HG03354 (cell line): ENCODE measurements at regions not wholly inside any gene's neighbourhood (a gene's known extent, or its start where the extent isn't known, plus 50 kb on each side); places are given as distances from the start of the nearest gene placed in this dataset.

ENCODE experiments used
- ATAC-seq: cut with Tn5 transposase; IDR thresholded peaks from one replicate; pipeline ENCODE4 v1.9.1; 2021; ENCODE audit warnings: mild to moderate bottlenecking; ENCODE audit not compliant: unreplicated experiment, poor library complexity, severe bottlenecking

GRCh38 chr1:36652011-36652410 is 169.3 kb upstream of the CSF3R start:
- no peak for ATAC-seq

GRCh38 chr1:36651176-36651910 is 168.6 kb upstream of the CSF3R start:
- ATAC-seq, result no peak

GRCh38 chr1:36650200-36651065 is 167.7 kb upstream of the CSF3R start:
- ATAC-seq, result no peak

- no peak for ATAC-seq
These were observed 163.2 kb upstream of the CSF3R start for GRCh38 chr1:36645867-36646266.

- ATAC-seq, result no peak
These were observed 161.8 kb upstream of the CSF3R start for GRCh38 chr1:36644556-36644955.

- ATAC-seq, result no peak
These were observed 160.9 kb upstream of the CSF3R start for GRCh38 chr1:36643371-36644270.

GRCh38 chr1:36642802-36643201 is 160.1 kb upstream of the CSF3R start:
- no peak for ATAC-seq

GRCh38 chr1:36641776-36642175 is 159.1 kb upstream of the CSF3R start:
- ATAC-seq, result no peak

GRCh38 chr1:36639461-36639860 is 156.7 kb upstream of the CSF3R start:
- no peak for ATAC-seq

- no peak for ATAC-seq
These were observed 155.6 kb upstream of the CSF3R start for GRCh38 chr1:36638268-36638667.

- ATAC-seq, result no peak
These were observed 153.5 kb upstream of the CSF3R start for GRCh38 chr1:36636206-36636605.

GRCh38 chr1:36635284-36635683 is 152.6 kb upstream of the CSF3R start:
- no peak for ATAC-seq

- ATAC-seq, result no peak
These were observed 146.1 kb upstream of the CSF3R start for GRCh38 chr1:36628804-36629203.

GRCh38 chr1:36626435-36626834 is 143.7 kb upstream of the CSF3R start:
- no peak for ATAC-seq

- no peak for ATAC-seq
These were observed 143.2 kb upstream of the CSF3R start for GRCh38 chr1:36625935-36626310.

GRCh38 chr1:36625253-36625934 is 142.7 kb upstream of the CSF3R start:
- no peak for ATAC-seq

- ATAC-seq, result no peak
These were observed 141.8 kb upstream of the CSF3R start for GRCh38 chr1:36624466-36624865.

- ATAC-seq, result no peak
These were observed 140.3 kb upstream of the CSF3R start for GRCh38 chr1:36622741-36623648.

- no peak for ATAC-seq
These were observed 138.8 kb upstream of the CSF3R start for GRCh38 chr1:36621531-36621930.
